Esophagus squamous epithelium (tissue), 5 donors: ENCODE measurements at regions not wholly inside any gene's neighbourhood (a gene's known extent, or its start where the extent isn't known, plus 50 kb on each side); places are given as distances from the start of the nearest gene placed in this dataset.

Source experiments
- DNase-seq: peaks from one replicate; lab custom pipeline; 2025; lab: John Stamatoyannopoulos, UW
- H3K27ac ChIP-seq, 4 donors: fragments of 200-600 bp; sonication (generic); one replicate each; pipeline ENCODE4 v1.5.1; 2016 to 2019; ENCODE audit warnings: mild to moderate bottlenecking in 1 of 4
- H3K27me3 ChIP-seq, 4 donors: fragments of 200-600 bp; sonication (generic); 1 replicate in 3 of 4; 2 replicates in 1 of 4; pipeline versions ENCODE4 v1.5.1 to v1.6.0; 2017 to 2021; ENCODE audit warnings: antibody characterized with exemption in 1 of 4
- H3K36me3 ChIP-seq, 3 donors: fragments of 200-600 bp; sonication (generic); one replicate each; pipeline ENCODE4 v1.5.1; 2016 to 2019
- H3K4me1 ChIP-seq, 3 donors: fragments of 200-600 bp; sonication (generic); one replicate each; pipeline ENCODE4 v1.5.1; 2017 to 2019
- H3K4me3 ChIP-seq, 4 donors: fragments of 200-600 bp; sonication (generic); 1 replicate in 3 of 4; 2 replicates in 1 of 4; pipeline ENCODE4 v1.5.1; 2016 to 2019; ENCODE audit warnings: mild to moderate bottlenecking in 2 of 4, moderate library complexity in 1 of 4
- H3K9me3 ChIP-seq, 3 donors: fragments of 200-600 bp; sonication (generic); one replicate each; pipeline ENCODE4 v1.5.1; 2016 to 2019
- POLR2A ChIP-seq, 4 donors: fragments of 450-650 bp; IDR thresholded peaks; one replicate each; pipeline ENCODE4 v1.6.1; 2017; ENCODE audit warnings: antibody characterized with exemption in 4 of 4, mild to moderate bottlenecking in 4 of 4, moderate library complexity in 3 of 4
- WGBS, 2 donors: methylation state at CpG; one replicate each; pipeline ENCODE4 v1.1.5; 2018; 5-methylcytosine and 5-hydroxymethylcytosine counted together
- intact Hi-C: fragments of 100-400 bp; cut with DNase I; formaldehyde crosslinking; loops from one replicate; pipeline ENCODE4 v1.15.0; 2022
- TF ChIP-seq, protein P1 (sequence below), 6 experiments: fragments of 450-650 bp in 4 of 6; fragments of 200-600 bp in 2 of 6; sonication (generic) in 2 of 6; IDR thresholded peaks; one replicate each; pipeline ENCODE4 v1.5.1; 2016 to 2019; ENCODE audit warnings: antibody characterized with exemption in 6 of 6, mild to moderate bottlenecking in 4 of 6, moderate library complexity in 4 of 6
- donor health status: DM: yes; HTN: yes; CAD: no.

GRCh38 chr6:165834613-165835259 lies 171.7 kb upstream of the PDE10A start:
- TF ChIP-seq, protein P1, sequence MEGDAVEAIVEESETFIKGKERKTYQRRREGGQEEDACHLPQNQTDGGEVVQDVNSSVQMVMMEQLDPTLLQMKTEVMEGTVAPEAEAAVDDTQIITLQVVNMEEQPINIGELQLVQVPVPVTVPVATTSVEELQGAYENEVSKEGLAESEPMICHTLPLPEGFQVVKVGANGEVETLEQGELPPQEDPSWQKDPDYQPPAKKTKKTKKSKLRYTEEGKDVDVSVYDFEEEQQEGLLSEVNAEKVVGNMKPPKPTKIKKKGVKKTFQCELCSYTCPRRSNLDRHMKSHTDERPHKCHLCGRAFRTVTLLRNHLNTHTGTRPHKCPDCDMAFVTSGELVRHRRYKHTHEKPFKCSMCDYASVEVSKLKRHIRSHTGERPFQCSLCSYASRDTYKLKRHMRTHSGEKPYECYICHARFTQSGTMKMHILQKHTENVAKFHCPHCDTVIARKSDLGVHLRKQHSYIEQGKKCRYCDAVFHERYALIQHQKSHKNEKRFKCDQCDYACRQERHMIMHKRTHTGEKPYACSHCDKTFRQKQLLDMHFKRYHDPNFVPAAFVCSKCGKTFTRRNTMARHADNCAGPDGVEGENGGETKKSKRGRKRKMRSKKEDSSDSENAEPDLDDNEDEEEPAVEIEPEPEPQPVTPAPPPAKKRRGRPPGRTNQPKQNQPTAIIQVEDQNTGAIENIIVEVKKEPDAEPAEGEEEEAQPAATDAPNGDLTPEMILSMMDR (IDR thresholded peaks at IDR 0.05) = peak in 1 of 6 experiments; percentile 6
- no peak for TF ChIP-seq POLR2A (IDR thresholded peaks at IDR 0.05)
- Histone ChIP-seq H3K4me1 (peaks cover 0 to 7% (median 0%) of the 10 kb centered on the region in 3 donors), H3K36me3 (no peaks in the 10 kb centered on the region), H3K4me3 (no peak overlapping the region), H3K27ac (no peak overlapping the region), H3K27me3 (peaks cover 0 to 21% (median 0%) of the 10 kb centered on the region in 4 donors), H3K9me3 (no peaks in the 10 kb centered on the region)
- intact Hi-C loops = no loop called here
- WGBS, 2 donors = 15 to 58% methylated on average over 5 to 10 of the region's 11 CpGs
- no peak for DNase-seq

GRCh38 chr6:165833355-165833754 lies 170.3 kb upstream of the PDE10A start:
- Histone ChIP-seq H3K4me3 (no peak overlapping the region), H3K27ac (no peak overlapping the region), H3K27me3 (peaks cover 0 to 21% (median 0%) of the 10 kb centered on the region in 4 donors), H3K4me1 (peaks cover 0 to 7% (median 0%) of the 10 kb centered on the region in 3 donors), H3K36me3 (no peaks in the 10 kb centered on the region), H3K9me3 (no peaks in the 10 kb centered on the region)
- DNase-seq = no peak
- TF ChIP-seq, protein P1 (IDR thresholded peaks at IDR 0.05) = no peak
- TF ChIP-seq POLR2A (IDR thresholded peaks at IDR 0.05) = no peak
- intact Hi-C loops = no loop called here
- WGBS, 2 donors = 40 to 83% methylated on average over 1 to 2 of the region's 3 CpGs

GRCh38 chr6:165831812-165832510 lies 168.9 kb upstream of the PDE10A start:
- no peak overlapping the region for H3K4me3 ChIP-seq
- intact Hi-C loops = no loop called here

GRCh38 chr6:165830761-165831160 lies 167.7 kb upstream of the PDE10A start:
- TF ChIP-seq, protein P1 (IDR thresholded peaks at IDR 0.05) = no peak
- no peak for TF ChIP-seq POLR2A (IDR thresholded peaks at IDR 0.05)
- peaks cover 0 to 21% (median 0%) of the 10 kb centered on the region in 4 donors for H3K27me3 ChIP-seq
- H3K36me3 ChIP-seq = no peaks in the 10 kb centered on the region
- WGBS, 2 donors = 72 to 86% methylated on average over 2 of the region's 5 CpGs
- peaks cover 0 to 7% (median 0%) of the 10 kb centered on the region in 3 donors for H3K4me1 ChIP-seq
- H3K9me3 ChIP-seq = no peaks in the 10 kb centered on the region
- H3K4me3 ChIP-seq = no peak overlapping the region
- intact Hi-C loops = no loop called here
- DNase-seq = no peak
- H3K27ac ChIP-seq = no peak overlapping the region

More at GRCh38 chr6:165831812-165832510, 168.9 kb upstream of the PDE10A start:
- Histone ChIP-seq H3K36me3 (no peaks in the 10 kb centered on the region), H3K9me3 (no peaks in the 10 kb centered on the region), H3K27me3 (peaks cover 0 to 21% (median 0%) of the 10 kb centered on the region in 4 donors), H3K27ac (no peak overlapping the region), H3K4me1 (peaks cover 0 to 7% (median 0%) of the 10 kb centered on the region in 3 donors)
- DNase-seq = no peak
- no peak for TF ChIP-seq POLR2A (IDR thresholded peaks at IDR 0.05)
- TF ChIP-seq, protein P1 (IDR thresholded peaks at IDR 0.05) = no peak
- WGBS, 2 donors = 51 to 65% methylated on average over 8 of the region's 8 CpGs

GRCh38 chr6:165829376-165829775 lies 166.3 kb upstream of the PDE10A start:
- H3K36me3 ChIP-seq = no peaks in the 10 kb centered on the region
- H3K9me3 ChIP-seq = no peaks in the 10 kb centered on the region
- H3K27ac ChIP-seq = no peak overlapping the region
- H3K4me3 ChIP-seq = no peak overlapping the region
- no peak for DNase-seq
- 88 to 92% methylated on average over 6 of the region's 6 CpGs for WGBS, 2 donors
- intact Hi-C loops = no loop called here
- no peak for TF ChIP-seq POLR2A (IDR thresholded peaks at IDR 0.05)
- TF ChIP-seq, protein P1 (IDR thresholded peaks at IDR 0.05) = no peak
- peaks cover 0 to under 1% (median 0%) of the 10 kb centered on the region in 3 donors for H3K4me1 ChIP-seq
- peaks cover 0 to 14% (median 0%) of the 10 kb centered on the region in 4 donors for H3K27me3 ChIP-seq
